ENCODE measurements at regions not wholly inside any gene's neighbourhood (a gene's known extent, or its start where the extent isn't known, plus 50 kb on each side); places are given as distances from the start of the nearest gene placed in this dataset.

DNA sequence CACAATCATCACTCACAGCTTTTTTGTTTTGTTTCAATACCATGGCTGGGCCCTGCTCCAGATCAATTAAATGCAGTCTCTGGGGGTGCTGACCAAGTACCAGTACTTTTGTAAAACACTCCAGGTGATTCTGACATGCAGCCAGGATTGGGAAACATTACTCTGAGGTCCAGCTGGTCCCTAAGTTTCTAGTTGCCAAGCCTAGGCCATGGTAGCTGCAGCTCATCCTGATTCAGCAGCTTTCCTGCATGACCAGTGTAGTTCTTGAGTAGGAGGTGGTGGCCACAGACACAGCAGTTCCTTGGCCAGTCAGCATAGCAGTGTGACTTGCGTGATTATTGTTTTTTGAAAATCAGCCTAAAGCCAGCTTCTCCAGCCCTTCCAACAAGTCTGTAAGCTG is 859.1 kb downstream of the DIAPH3 start:
- TF ChIP-seq, protein P1, sequence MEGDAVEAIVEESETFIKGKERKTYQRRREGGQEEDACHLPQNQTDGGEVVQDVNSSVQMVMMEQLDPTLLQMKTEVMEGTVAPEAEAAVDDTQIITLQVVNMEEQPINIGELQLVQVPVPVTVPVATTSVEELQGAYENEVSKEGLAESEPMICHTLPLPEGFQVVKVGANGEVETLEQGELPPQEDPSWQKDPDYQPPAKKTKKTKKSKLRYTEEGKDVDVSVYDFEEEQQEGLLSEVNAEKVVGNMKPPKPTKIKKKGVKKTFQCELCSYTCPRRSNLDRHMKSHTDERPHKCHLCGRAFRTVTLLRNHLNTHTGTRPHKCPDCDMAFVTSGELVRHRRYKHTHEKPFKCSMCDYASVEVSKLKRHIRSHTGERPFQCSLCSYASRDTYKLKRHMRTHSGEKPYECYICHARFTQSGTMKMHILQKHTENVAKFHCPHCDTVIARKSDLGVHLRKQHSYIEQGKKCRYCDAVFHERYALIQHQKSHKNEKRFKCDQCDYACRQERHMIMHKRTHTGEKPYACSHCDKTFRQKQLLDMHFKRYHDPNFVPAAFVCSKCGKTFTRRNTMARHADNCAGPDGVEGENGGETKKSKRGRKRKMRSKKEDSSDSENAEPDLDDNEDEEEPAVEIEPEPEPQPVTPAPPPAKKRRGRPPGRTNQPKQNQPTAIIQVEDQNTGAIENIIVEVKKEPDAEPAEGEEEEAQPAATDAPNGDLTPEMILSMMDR (IDR thresholded peaks at IDR 0.05 in 2 of 3, conservative IDR thresholded peaks at IDR 0.05 in 1 of 3; ENCODE audit: control insufficient read depth in 2 of 3, extremely low read depth in 1 of 3, insufficient read depth in 1 of 3, low read depth in 3 of 3, low read length in 3 of 3): no peak
- TF ChIP-seq POLR2AphosphoS5 (IDR thresholded peaks at IDR 0.05; ENCODE audit: low read length): no peak
